22Rv1 (cell line): ENCODE measurements at regions not wholly inside any gene's neighbourhood (a gene's known extent, or its start where the extent isn't known, plus 50 kb on each side); places are given as distances from the start of the nearest gene placed in this dataset.

Source experiments
- H3K27ac ChIP-seq: fragments of 450-650 bp; 2 replicates; pipeline ENCODE4 v1.5.1; 2017
- ZFX ChIP-seq: fragments of 450-650 bp; IDR thresholded peaks from 2 replicates; pipeline ENCODE4 v1.6.1; 2017; ENCODE audit warnings: antibody characterized with exemption, borderline replicate concordance
- TF ChIP-seq, protein P1 (sequence below): fragments of 450-650 bp; IDR thresholded peaks from 2 replicates; pipeline ENCODE4 v1.5.1; 2017; ENCODE audit warnings: mild to moderate bottlenecking

DNA sequence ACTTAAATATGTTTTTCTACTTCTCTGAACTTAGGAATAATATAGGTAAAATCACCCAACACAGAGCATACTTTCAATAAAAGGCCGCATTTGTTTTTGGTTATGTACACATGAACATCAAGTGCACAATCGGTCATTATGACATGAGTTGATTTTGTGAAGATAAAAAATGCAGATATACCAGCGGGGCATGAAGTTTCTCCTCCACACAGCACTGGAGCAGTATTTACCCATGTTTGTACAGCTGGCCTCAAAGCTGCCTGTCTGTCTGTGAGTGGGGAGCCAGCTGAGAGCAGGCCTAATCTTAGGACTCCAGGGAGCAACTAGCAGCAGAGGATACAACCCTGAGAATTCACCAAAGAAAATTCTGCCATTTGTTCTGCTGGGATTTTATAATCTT, 206.5 kb downstream of the TPBG start:
- peak overlapping the region; percentile 37 for H3K27ac ChIP-seq

DNA sequence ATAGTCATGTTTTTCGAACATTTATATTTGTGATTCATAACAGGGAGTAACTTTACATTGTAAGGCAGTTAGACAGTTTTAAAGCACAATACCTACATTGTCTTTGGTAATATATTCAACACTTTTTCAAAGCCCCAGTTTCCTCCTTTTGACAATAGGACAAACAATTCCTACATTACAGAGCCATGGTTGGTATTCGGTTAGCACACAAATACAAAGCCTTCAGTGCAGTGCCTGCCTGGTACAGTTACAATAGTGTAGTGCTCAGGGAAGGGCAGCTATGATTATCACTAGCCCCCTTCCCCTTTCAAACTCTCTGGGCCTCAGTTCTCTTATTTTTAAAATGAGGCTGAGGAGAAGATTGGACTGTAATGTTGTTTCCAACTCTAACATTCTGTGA, 207.8 kb downstream of the TPBG start:
- H3K27ac ChIP-seq, result no peak overlapping the region
- no peak for TF ChIP-seq ZFX
- TF ChIP-seq, protein P1, sequence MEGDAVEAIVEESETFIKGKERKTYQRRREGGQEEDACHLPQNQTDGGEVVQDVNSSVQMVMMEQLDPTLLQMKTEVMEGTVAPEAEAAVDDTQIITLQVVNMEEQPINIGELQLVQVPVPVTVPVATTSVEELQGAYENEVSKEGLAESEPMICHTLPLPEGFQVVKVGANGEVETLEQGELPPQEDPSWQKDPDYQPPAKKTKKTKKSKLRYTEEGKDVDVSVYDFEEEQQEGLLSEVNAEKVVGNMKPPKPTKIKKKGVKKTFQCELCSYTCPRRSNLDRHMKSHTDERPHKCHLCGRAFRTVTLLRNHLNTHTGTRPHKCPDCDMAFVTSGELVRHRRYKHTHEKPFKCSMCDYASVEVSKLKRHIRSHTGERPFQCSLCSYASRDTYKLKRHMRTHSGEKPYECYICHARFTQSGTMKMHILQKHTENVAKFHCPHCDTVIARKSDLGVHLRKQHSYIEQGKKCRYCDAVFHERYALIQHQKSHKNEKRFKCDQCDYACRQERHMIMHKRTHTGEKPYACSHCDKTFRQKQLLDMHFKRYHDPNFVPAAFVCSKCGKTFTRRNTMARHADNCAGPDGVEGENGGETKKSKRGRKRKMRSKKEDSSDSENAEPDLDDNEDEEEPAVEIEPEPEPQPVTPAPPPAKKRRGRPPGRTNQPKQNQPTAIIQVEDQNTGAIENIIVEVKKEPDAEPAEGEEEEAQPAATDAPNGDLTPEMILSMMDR, result no peak

More for the DNA sequence above, 206.5 kb downstream of the TPBG start:
- TF ChIP-seq, protein P1, result no peak
- no peak for TF ChIP-seq ZFX

DNA sequence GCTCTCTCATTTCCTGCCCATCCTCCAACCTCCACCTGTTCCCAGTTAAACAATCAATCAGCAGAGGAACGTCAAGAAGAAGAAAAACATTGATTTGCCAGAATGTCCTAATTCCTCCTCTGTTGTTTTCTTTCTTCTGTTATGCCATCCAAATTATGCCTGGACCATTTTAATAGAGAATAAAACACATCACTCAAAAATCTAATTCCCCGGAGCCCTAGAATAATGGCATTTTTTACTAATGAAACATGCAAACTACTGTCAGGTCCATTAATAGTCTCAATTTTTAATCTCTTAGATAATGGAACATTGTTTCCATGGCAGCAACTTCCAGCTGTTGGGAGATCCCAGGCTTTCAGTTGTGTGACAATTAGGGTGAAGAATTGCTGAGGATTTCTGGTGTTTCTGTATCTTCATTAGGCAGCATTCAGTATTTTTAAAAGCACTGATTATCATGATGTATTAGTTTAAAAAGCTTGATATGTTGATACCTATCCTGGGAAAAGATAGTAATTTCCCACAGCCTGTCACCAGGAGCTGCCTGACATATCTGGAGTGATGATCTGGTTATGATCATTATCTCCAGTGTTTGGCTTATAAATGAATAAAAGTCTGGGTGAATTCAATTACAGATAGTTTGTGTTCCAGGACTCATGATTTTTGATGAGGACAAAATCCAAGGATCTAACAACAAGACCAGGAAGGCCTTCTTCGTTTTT, 209.8 kb downstream of the TPBG start:
- H3K27ac ChIP-seq, result no peak overlapping the region
- TF ChIP-seq, protein P1, result no peak
- TF ChIP-seq ZFX, result no peak

DNA sequence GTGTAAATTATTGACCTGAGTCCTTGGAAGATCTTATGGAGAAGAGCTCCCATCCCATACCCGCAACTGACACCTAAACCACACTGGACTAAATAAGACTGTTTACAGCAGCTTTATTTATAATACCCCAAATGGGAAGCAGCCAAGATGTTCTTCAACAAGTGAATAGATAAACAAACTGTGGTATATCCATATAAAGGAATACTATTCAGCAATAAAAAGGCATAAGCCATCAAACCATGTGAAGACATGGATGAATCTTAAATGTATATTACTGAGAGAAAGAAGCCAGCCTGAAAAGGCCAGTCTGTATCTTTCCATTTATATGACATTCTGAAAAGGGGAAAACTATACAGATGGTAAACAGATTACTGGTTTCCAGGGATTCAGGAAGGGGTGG, 212.7 kb downstream of the TPBG start:
- TF ChIP-seq, protein P1, result no peak
- no peak for TF ChIP-seq ZFX
- no peak overlapping the region for H3K27ac ChIP-seq

DNA sequence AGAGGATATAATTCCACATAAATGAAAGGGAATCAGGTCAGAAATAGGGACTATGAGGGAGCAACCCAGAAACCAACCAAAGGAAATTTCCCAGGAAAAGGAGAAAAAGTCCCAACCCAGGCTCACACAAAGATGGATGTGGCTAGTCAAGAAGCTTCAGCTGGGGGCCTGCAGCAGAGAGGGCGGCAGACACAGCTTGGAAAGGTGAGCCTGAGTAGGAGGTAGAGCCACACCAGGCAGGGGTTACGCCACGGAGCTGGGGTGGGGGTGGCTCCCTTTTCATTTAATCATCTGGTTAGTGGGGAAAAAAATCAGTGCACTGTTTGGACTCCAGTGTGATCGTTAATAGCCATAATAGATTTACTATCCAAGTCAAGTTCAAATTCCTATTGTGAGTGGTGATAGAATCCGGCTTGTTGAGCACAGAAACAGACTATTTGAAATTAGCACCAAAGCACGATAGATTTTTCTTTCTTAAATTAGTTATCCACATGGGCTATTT, 220.6 kb downstream of the TPBG start:
- TF ChIP-seq, protein P1, result no peak
- TF ChIP-seq ZFX, result no peak
- H3K27ac ChIP-seq, result no peak overlapping the region

DNA sequence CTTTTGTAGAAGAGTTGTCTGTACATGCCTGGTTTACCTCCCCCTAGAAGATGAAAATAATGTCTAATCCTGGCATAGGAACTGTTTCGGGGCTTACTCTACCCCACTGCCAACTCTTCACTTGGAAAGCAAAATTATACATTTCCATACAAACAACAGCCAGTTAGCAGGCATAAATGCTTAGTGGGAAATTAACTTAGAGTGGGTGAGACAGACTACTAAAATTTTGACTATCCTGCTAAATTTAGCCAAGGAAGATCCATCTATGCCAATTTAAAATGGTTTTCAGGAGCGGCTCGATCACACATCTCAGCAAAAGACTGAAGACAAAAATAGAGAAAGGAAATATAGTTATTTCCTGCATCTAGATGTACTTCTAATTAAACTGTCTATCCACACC, 221.2 kb downstream of the TPBG start:
- no peak overlapping the region for H3K27ac ChIP-seq
- TF ChIP-seq, protein P1, result no peak
- no peak for TF ChIP-seq ZFX

DNA sequence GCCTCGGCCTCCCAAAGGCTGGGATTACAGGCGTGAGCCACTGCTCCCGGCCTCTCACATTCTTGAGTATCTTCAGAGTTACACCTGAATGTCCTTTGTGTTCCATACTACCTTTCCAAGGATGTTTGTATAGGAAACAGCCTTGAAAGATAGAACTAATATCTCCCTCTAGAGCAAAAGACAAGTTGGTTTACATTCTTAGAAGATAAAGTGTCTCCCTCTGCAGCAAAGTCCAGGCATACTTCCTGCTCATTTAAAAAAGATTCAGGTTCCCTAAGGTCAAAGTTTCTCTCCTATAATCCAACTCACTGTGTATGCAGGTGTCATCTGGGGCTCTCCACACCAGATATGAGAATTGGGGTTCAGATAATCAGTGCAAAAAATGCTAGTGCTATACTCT, 224.4 kb downstream of the TPBG start:
- TF ChIP-seq ZFX, result no peak
- TF ChIP-seq, protein P1, result no peak
- no peak overlapping the region for H3K27ac ChIP-seq
